Ovary (tissue), 7 donors: ENCODE measurements at regions not wholly inside any gene's neighbourhood (a gene's known extent, or its start where the extent isn't known, plus 50 kb on each side); places are given as distances from the start of the nearest gene placed in this dataset.

Experiments used
- DNase-seq, 5 donors: peaks; one replicate each; pipeline ENCODE4 v3.0.0-alpha.2; 2019 to 2020
- H3K27ac ChIP-seq, 2 donors: fragments of 200-600 bp; one replicate each; pipeline versions ENCODE4 v1.5.1 to v1.8.0; 2019 to 2022
- H3K27me3 ChIP-seq: fragments of 200-600 bp; one replicate; pipeline ENCODE4 v1.8.0; 2022
- H3K36me3 ChIP-seq: fragments of 200-600 bp; sonication (generic); one replicate; pipeline ENCODE4 v1.5.1; 2019
- H3K4me1 ChIP-seq: one replicate; pipeline ENCODE4 v1.8.1; 2013; ENCODE audit warnings: mild to moderate bottlenecking, moderate library complexity; ENCODE audit not compliant: insufficient read depth
- H3K4me3 ChIP-seq: fragments of 200-600 bp; sonication (generic); one replicate; pipeline ENCODE4 v1.5.1; 2017
- H3K9me3 ChIP-seq, 2 donors: fragments of 200-600 bp in 1 of 2; sonication (generic) in 1 of 2; one replicate each; pipeline versions ENCODE4 v1.5.1 to v1.8.1; 2013 to 2019; ENCODE audit warnings: mild to moderate bottlenecking in 1 of 2, moderate library complexity in 1 of 2
- EP300 ChIP-seq: sonication (generic); formaldehyde crosslinking; IDR thresholded peaks from one replicate; pipeline ENCODE4 v1.6.1; 2017; ENCODE audit warnings: antibody characterized with exemption
- POLR2A ChIP-seq: fragments of 450-650 bp; IDR thresholded peaks from one replicate; pipeline ENCODE4 v1.6.1; 2017; ENCODE audit warnings: antibody characterized with exemption, mild to moderate bottlenecking, moderate library complexity
- WGBS, 3 donors: extraction: QIAGEN DNeasy Blood & Tissue Kit in 1 of 3; methylation state at CpG; one replicate each; pipeline versions ENCODE4 v1.1.5 to v1.1.7; 2013 to 2017; 5-methylcytosine and 5-hydroxymethylcytosine counted together
- intact Hi-C, 4 donors: fragments of 100-400 bp; cut with DNase I; formaldehyde crosslinking; loops; one replicate each; pipeline versions ENCODE4 v1.11.0 to v1.15.1; 2022 to 2023
- TF ChIP-seq, protein P1 (sequence below), 3 donors: fragments of 450-650 bp in 2 of 3; fragments of 200-600 bp in 1 of 3; IDR thresholded peaks; one replicate each; pipeline versions ENCODE4 v1.5.1 to v1.8.0; 2016 to 2022; ENCODE audit warnings: antibody characterized with exemption in 3 of 3, mild to moderate bottlenecking in 1 of 3
- donor health status: DM: no; HTN: no; CAD: no; lungs with moderate emphysema.
- donor health status: DM: no; HTN: no; CAD: no.
- donor health status: Bipolar disorder and iron deficiency.
- donor health status: DM: no; HTN: no; CAD: no.
- donor health status: DM: yes; HTN: yes; CAD: no.

DNA sequence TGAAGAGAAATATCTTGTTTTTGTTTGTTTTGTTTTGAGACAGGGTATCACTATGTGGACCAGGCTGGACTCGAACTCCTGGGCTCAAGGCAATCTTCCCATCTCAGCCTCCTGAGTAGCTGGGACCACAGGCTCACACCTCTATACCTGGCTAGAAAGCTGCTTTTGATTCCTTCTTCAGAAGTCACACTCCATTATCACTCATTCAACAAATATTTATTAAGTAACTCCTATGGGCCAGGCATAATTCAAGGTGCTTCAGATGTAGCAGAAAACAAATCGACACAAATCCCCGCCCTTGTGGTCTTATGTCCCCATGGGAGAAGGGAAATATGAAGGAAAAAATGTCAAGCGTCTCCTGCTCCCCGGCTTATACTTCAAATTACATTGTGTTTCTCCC is 72.6 kb upstream of the DHX15 start:
- intact Hi-C loops: no loop called here
- Histone ChIP-seq H3K9me3 (no peaks in the 10 kb centered on the region), H3K27me3 (no peaks in the 10 kb centered on the region), H3K36me3 (no peaks in the 10 kb centered on the region), H3K27ac (no peak overlapping the region), H3K4me3 (no peak overlapping the region), H3K4me1 (peaks cover 1% of the 10 kb centered on the region)
- WGBS, 3 donors: 86 to 95% (median 93%) methylated on average over 5 of the region's 5 CpGs
- no peak for TF ChIP-seq EP300
- TF ChIP-seq, protein P1, sequence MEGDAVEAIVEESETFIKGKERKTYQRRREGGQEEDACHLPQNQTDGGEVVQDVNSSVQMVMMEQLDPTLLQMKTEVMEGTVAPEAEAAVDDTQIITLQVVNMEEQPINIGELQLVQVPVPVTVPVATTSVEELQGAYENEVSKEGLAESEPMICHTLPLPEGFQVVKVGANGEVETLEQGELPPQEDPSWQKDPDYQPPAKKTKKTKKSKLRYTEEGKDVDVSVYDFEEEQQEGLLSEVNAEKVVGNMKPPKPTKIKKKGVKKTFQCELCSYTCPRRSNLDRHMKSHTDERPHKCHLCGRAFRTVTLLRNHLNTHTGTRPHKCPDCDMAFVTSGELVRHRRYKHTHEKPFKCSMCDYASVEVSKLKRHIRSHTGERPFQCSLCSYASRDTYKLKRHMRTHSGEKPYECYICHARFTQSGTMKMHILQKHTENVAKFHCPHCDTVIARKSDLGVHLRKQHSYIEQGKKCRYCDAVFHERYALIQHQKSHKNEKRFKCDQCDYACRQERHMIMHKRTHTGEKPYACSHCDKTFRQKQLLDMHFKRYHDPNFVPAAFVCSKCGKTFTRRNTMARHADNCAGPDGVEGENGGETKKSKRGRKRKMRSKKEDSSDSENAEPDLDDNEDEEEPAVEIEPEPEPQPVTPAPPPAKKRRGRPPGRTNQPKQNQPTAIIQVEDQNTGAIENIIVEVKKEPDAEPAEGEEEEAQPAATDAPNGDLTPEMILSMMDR (IDR thresholded peaks at IDR 0.05): no peak
- TF ChIP-seq POLR2A: no peak
- DNase-seq: no peak

- no peak overlapping the region for H3K27ac ChIP-seq
- 64 to 72% (median 70%) methylated on average over 15 of the region's 15 CpGs for WGBS, 3 donors
- H3K4me3 ChIP-seq: no peak overlapping the region
- H3K4me1 ChIP-seq: peaks cover 1% of the 10 kb centered on the region
- TF ChIP-seq, protein P1 (IDR thresholded peaks at IDR 0.05): no peak
- no peak for TF ChIP-seq POLR2A
- TF ChIP-seq EP300: no peak
- intact Hi-C loops: no loop called here
- no peaks in the 10 kb centered on the region for H3K27me3 ChIP-seq
- DNase-seq: no peak
- no peaks in the 10 kb centered on the region for H3K9me3 ChIP-seq
- H3K36me3 ChIP-seq: no peaks in the 10 kb centered on the region
These were observed 73.6 kb upstream of the DHX15 start for GRCh38 chr4:24657768-24658617.

DNA sequence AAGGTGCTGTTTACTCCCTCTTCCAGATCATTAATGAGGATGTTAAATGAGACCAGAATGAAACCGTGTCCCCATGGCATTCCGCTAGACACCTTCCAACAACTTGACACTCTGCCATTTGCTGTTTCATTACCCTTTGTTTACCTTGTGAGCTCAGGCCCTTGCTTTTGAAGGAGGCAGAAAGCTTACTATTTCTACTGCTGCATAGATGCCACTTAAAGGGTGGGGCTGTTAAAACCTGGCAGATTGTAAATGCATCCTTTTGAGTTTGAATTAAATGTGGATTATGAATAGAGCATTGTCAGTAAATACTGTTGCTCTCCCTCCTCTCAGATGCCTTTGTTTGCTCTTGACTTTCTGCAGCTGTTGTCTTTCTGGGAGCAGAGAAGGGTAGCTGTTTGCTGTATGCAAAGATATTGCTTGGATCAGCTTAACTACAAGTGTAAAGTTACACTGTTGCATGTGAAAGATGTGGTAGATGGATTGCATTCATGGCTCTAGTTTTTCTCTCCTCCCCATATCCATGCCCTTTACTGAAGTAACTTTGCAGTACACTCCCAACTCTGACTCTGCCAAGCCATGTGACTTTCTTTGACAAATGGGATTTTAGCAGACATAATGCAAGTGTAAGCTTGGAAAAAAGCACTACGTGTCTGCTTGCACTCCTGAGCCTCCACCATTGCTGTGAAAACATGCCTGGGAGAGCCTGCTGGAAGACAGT is 75.0 kb upstream of the DHX15 start:
- Histone ChIP-seq H3K4me3 (no peak overlapping the region), H3K27me3 (no peaks in the 10 kb centered on the region), H3K36me3 (no peaks in the 10 kb centered on the region), H3K9me3 (no peaks in the 10 kb centered on the region), H3K4me1 (peaks cover 1% of the 10 kb centered on the region), H3K27ac (no peak overlapping the region)
- intact Hi-C loops: no loop called here
- DNase-seq: no peak
- TF ChIP-seq POLR2A (no peak), EP300 (no peak)
- TF ChIP-seq, protein P1 (IDR thresholded peaks at IDR 0.05): no peak
- WGBS, 3 donors: 42 to 49% (median 45%) methylated on average over 3 of the region's 3 CpGs

- no peak overlapping the region for H3K27ac ChIP-seq
- H3K27me3 ChIP-seq: no peaks in the 10 kb centered on the region
- WGBS, 3 donors: 53 to 66% (median 57%) methylated on average over 6 of the region's 6 CpGs
These were observed 77.7 kb upstream of the DHX15 start for GRCh38 chr4:24662056-24662455.

More at GRCh38 chr4:24662056-24662455, 77.7 kb upstream of the DHX15 start:
- Histone ChIP-seq H3K9me3 (no peaks in the 10 kb centered on the region), H3K36me3 (no peaks in the 10 kb centered on the region), H3K4me1 (peaks cover 1% of the 10 kb centered on the region), H3K4me3 (no peak overlapping the region)
- DNase-seq: no peak
- intact Hi-C loops: no loop called here
- TF ChIP-seq, protein P1 (IDR thresholded peaks at IDR 0.05): no peak
- no peak for TF ChIP-seq POLR2A
- TF ChIP-seq EP300: no peak
